Fibroblast of lung (primary cell): ENCODE measurements at regions not wholly inside any gene's neighbourhood (a gene's known extent, or its start where the extent isn't known, plus 50 kb on each side); places are given as distances from the start of the nearest gene placed in this dataset.

ENCODE experiments used
- DNase-seq, 2 donors: peaks; one replicate each; pipeline versions ENCODE4 v3.0.0 to v3.0.0-alpha.2; 2010; ENCODE audit warnings: low read depth in 2 of 2
- H2AFZ ChIP-seq: 2 replicates; pipeline ENCODE4 v1.5.1; 2012; ENCODE audit warnings: low read length, control low read depth, inconsistent platforms
- H3K27ac ChIP-seq: 2 replicates; pipeline ENCODE4 v1.5.1; 2011; ENCODE audit warnings: low read length, control low read depth; ENCODE audit not compliant: insufficient read depth
- H3K27me3 ChIP-seq: 2 replicates; pipeline ENCODE4 v1.5.1; 2011; ENCODE audit warnings: mild to moderate bottlenecking, low read length; ENCODE audit not compliant: control insufficient read depth, insufficient read depth
- H3K36me3 ChIP-seq: 2 replicates; pipeline ENCODE4 v1.5.1; 2011; ENCODE audit warnings: low read length; ENCODE audit not compliant: control insufficient read depth, insufficient read depth
- H3K4me1 ChIP-seq: 2 replicates; pipeline ENCODE4 v1.5.1; 2011; ENCODE audit warnings: low read length; ENCODE audit not compliant: control insufficient read depth, insufficient read depth; ENCODE audit errors: extremely low read depth
- H3K4me2 ChIP-seq: 2 replicates; pipeline ENCODE4 v1.5.1; 2011; ENCODE audit warnings: low read length, control low read depth; ENCODE audit not compliant: insufficient read depth; ENCODE audit errors: extremely low read depth
- H3K4me3 ChIP-seq, 4 experiments: fragments of 200-600 bp in 1 of 4; sonication (generic) in 1 of 4; replicated peaks in 1 of 4; 2 replicates each; pipeline ENCODE4 v1.5.1; 2011 to 2016; ENCODE audit warnings: low read length in 4 of 4, low read depth in 3 of 4, mild to moderate bottlenecking in 3 of 4, control low read depth in 2 of 4, inconsistent platforms in 1 of 4, mixed read lengths in 1 of 4; ENCODE audit not compliant: insufficient read depth in 1 of 4; ENCODE audit errors: control extremely low read depth in 1 of 4
- H3K79me2 ChIP-seq: 2 replicates; pipeline ENCODE4 v1.5.1; 2012; ENCODE audit warnings: mild to moderate bottlenecking, low read length, inconsistent platforms; ENCODE audit not compliant: control insufficient read depth, insufficient read depth
- H3K9ac ChIP-seq: 2 replicates; pipeline ENCODE4 v1.5.1; 2011; ENCODE audit warnings: mild to moderate bottlenecking, low read length, control low read depth; ENCODE audit not compliant: insufficient read depth
- H3K9me3 ChIP-seq: 2 replicates; pipeline ENCODE4 v1.5.1; 2012; ENCODE audit warnings: low read depth, low read length; ENCODE audit not compliant: control insufficient read depth, insufficient read depth
- H4K20me1 ChIP-seq: 2 replicates; pipeline ENCODE4 v1.5.1; 2011; ENCODE audit warnings: low read length; ENCODE audit not compliant: control insufficient read depth, insufficient read depth; ENCODE audit errors: extremely low read depth
- CTCF ChIP-seq, 2 donors: IDR thresholded peaks in 1 of 2; conservative IDR thresholded peaks in 1 of 2; 1 replicate in 1 of 2; 2 replicates in 1 of 2; pipeline ENCODE4 v1.5.1; 2011 to 2012; ENCODE audit warnings: low read length in 2 of 2, control low read depth in 1 of 2, inconsistent platforms in 1 of 2, low read depth in 1 of 2, mild to moderate bottlenecking in 1 of 2
- EZH2 ChIP-seq: IDR thresholded peaks from 2 replicates; pipeline ENCODE4 v1.5.1; 2012; ENCODE audit warnings: low read length, control low read depth, mild to moderate bottlenecking; ENCODE audit errors: missing control alignments

- Histone ChIP-seq H3K9ac (no peak overlapping the region), H3K4me1 (no peaks in the 10 kb centered on the region), H3K9me3 (no peaks in the 10 kb centered on the region), H3K27me3 (no peaks in the 10 kb centered on the region), H3K4me2 (no peak overlapping the region), H3K27ac (no peak overlapping the region), H2AFZ (no peak overlapping the region), H3K4me3 (no peak overlapping the region), H4K20me1 (no peaks in the 10 kb centered on the region), H3K79me2 (no peaks in the 10 kb centered on the region), H3K36me3 (no peaks in the 10 kb centered on the region)
- TF ChIP-seq CTCF (conservative IDR thresholded peaks at IDR 0.05 in 1 of 2, IDR thresholded peaks at IDR 0.05 in 1 of 2; ENCODE audit: low read depth in 1 of 2, low read length in 2 of 2) (no peak), EZH2 (no peak)
- DNase-seq, result no peak
These were observed 1294.1 kb downstream of the UQCRFS1 start for GRCh38 chr19:27918818-27919217.

GRCh38 chr19:27911122-27911898 lies 1301.6 kb downstream of the UQCRFS1 start:
- Histone ChIP-seq H3K79me2 (no peaks in the 10 kb centered on the region), H3K9ac (no peak overlapping the region), H3K9me3 (no peaks in the 10 kb centered on the region), H3K27ac (no peak overlapping the region), H3K36me3 (no peaks in the 10 kb centered on the region), H3K4me2 (no peak overlapping the region), H4K20me1 (no peaks in the 10 kb centered on the region), H2AFZ (no peak overlapping the region), H3K4me3 (no peak overlapping the region), H3K4me1 (no peaks in the 10 kb centered on the region), H3K27me3 (no peaks in the 10 kb centered on the region)
- TF ChIP-seq CTCF (conservative IDR thresholded peaks at IDR 0.05 in 1 of 2, IDR thresholded peaks at IDR 0.05 in 1 of 2; ENCODE audit: low read depth in 1 of 2, low read length in 2 of 2) (no peak), EZH2 (no peak)
- DNase-seq, result no peak

GRCh38 chr19:27909861-27910260 lies 1303.1 kb downstream of the UQCRFS1 start:
- no peak overlapping the region for H3K27ac ChIP-seq
- no peaks in the 10 kb centered on the region for H3K27me3 ChIP-seq
- H3K79me2 ChIP-seq, result no peaks in the 10 kb centered on the region
- TF ChIP-seq EZH2, result no peak
- no peak for TF ChIP-seq CTCF (conservative IDR thresholded peaks at IDR 0.05 in 1 of 2, IDR thresholded peaks at IDR 0.05 in 1 of 2; ENCODE audit: low read depth in 1 of 2, low read length in 2 of 2)
- H3K9me3 ChIP-seq, result no peaks in the 10 kb centered on the region
- no peaks in the 10 kb centered on the region for H4K20me1 ChIP-seq
- H3K4me1 ChIP-seq, result no peaks in the 10 kb centered on the region
- H3K9ac ChIP-seq, result no peak overlapping the region
- H3K36me3 ChIP-seq, result no peaks in the 10 kb centered on the region
- H3K4me2 ChIP-seq, result no peak overlapping the region
- no peak overlapping the region for H2AFZ ChIP-seq
- DNase-seq, result no peak
- H3K4me3 ChIP-seq, result no peak overlapping the region
